Upper lobe of left lung (tissue), 6 donors: ENCODE measurements at regions not wholly inside any gene's neighbourhood (a gene's known extent, or its start where the extent isn't known, plus 50 kb on each side); places are given as distances from the start of the nearest gene placed in this dataset.
"Not testable (repeated sequence)": the region's sequence is repeated elsewhere in the genome, so short reads cannot be mapped to it uniquely, and the experiment has no call there.

Experiments used
- ATAC-seq, 2 donors: fragments of 200-7000 bp; cut with Tn5 transposase; one replicate each; pipeline ENCODE4 v1.9.1; 2022; ENCODE audit warnings: mild to moderate bottlenecking in 2 of 2, moderate library complexity in 2 of 2; ENCODE audit not compliant: low FRiP score in 2 of 2
- DNase-seq, 2 donors: peaks; one replicate each; pipeline ENCODE4 v3.0.0-alpha.2; 2019 to 2020
- H3K27ac ChIP-seq, 4 donors: fragments of 200-600 bp; sonication (generic); one replicate each; pipeline ENCODE4 v1.5.1; 2016 to 2019
- H3K27me3 ChIP-seq, 4 donors: fragments of 200-600 bp; sonication (generic); one replicate each; pipeline ENCODE4 v1.5.1; 2017 to 2019
- H3K36me3 ChIP-seq, 4 donors: fragments of 200-600 bp; sonication (generic); one replicate each; pipeline ENCODE4 v1.5.1; 2016 to 2019
- H3K4me1 ChIP-seq, 4 donors: fragments of 200-600 bp; sonication (generic); one replicate each; pipeline ENCODE4 v1.5.1; 2018 to 2019
- H3K4me3 ChIP-seq, 4 donors: fragments of 200-600 bp; sonication (generic); one replicate each; pipeline ENCODE4 v1.5.1; 2017 to 2019; ENCODE audit warnings: mild to moderate bottlenecking in 2 of 4, moderate library complexity in 1 of 4
- H3K9me3 ChIP-seq, 4 donors: fragments of 200-600 bp; sonication (generic); one replicate each; pipeline ENCODE4 v1.5.1; 2018 to 2019
- EP300 ChIP-seq, 4 donors: sonication (generic); formaldehyde crosslinking; IDR thresholded peaks; one replicate each; pipeline ENCODE4 v1.5.1; 2017; ENCODE audit warnings: antibody characterized with exemption in 4 of 4, control low read depth in 2 of 4
- POLR2A ChIP-seq, 4 donors: fragments of 450-650 bp; IDR thresholded peaks; one replicate each; pipeline ENCODE4 v1.5.1; 2016 to 2017; ENCODE audit warnings: antibody characterized with exemption in 4 of 4, mild to moderate bottlenecking in 2 of 4
- POLR2AphosphoS5 ChIP-seq, 2 donors: sonication (generic); formaldehyde crosslinking; IDR thresholded peaks; one replicate each; pipeline ENCODE4 v1.5.1; 2017; ENCODE audit warnings: antibody characterized with exemption in 2 of 2
- WGBS, 2 donors: methylation state at CpG; one replicate each; pipeline ENCODE4 v1.1.5; 2017 to 2018; 5-methylcytosine and 5-hydroxymethylcytosine counted together
- TF ChIP-seq, protein P1 (sequence below), 6 experiments: fragments of 450-650 bp in 4 of 6; fragments of 200-600 bp in 2 of 6; sonication (generic) in 2 of 6; IDR thresholded peaks; one replicate each; pipeline ENCODE4 v1.5.1; 2016 to 2019; ENCODE audit warnings: antibody characterized with exemption in 6 of 6
- donor health status: DM: no; HTN: no; CAD: no; lungs with moderate emphysema.
- donor health status: DM: no; HTN: yes; CAD: no; lungs with severe emphysema.

- 66 to 72% methylated on average over 2 of the region's 2 CpGs for WGBS, 2 donors
- Histone ChIP-seq H3K27me3 (no peaks in the 10 kb centered on the region), H3K9me3 (no peaks in the 10 kb centered on the region), H3K4me3 (no peak overlapping the region), H3K27ac (no peak overlapping the region), H3K4me1 (no peaks in the 10 kb centered on the region), H3K36me3 (no peaks in the 10 kb centered on the region)
- ATAC-seq (no peak), DNase-seq (no peak)
- TF ChIP-seq POLR2A (IDR thresholded peaks at IDR 0.05) (no peak), EP300 (IDR thresholded peaks at IDR 0.05) (no peak), POLR2AphosphoS5 (IDR thresholded peaks at IDR 0.05) (no peak)
- TF ChIP-seq, protein P1, sequence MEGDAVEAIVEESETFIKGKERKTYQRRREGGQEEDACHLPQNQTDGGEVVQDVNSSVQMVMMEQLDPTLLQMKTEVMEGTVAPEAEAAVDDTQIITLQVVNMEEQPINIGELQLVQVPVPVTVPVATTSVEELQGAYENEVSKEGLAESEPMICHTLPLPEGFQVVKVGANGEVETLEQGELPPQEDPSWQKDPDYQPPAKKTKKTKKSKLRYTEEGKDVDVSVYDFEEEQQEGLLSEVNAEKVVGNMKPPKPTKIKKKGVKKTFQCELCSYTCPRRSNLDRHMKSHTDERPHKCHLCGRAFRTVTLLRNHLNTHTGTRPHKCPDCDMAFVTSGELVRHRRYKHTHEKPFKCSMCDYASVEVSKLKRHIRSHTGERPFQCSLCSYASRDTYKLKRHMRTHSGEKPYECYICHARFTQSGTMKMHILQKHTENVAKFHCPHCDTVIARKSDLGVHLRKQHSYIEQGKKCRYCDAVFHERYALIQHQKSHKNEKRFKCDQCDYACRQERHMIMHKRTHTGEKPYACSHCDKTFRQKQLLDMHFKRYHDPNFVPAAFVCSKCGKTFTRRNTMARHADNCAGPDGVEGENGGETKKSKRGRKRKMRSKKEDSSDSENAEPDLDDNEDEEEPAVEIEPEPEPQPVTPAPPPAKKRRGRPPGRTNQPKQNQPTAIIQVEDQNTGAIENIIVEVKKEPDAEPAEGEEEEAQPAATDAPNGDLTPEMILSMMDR (IDR thresholded peaks at IDR 0.05), result no peak
Measured at GRCh38 chr6:141809901-141810300, 322.8 kb upstream of the GJE1 start.

- Histone ChIP-seq H3K9me3 (no peaks in the 10 kb centered on the region), H3K27me3 (no peaks in the 10 kb centered on the region), H3K4me1 (no peaks in the 10 kb centered on the region), H3K36me3 (no peaks in the 10 kb centered on the region), H3K4me3 (no peak overlapping the region), H3K27ac (no peak overlapping the region)
- no peak for DNase-seq
- 83% methylated on average over 1 of the region's 1 CpG for WGBS, 2 donors
- TF ChIP-seq EP300 (IDR thresholded peaks at IDR 0.05) (no peak), POLR2A (IDR thresholded peaks at IDR 0.05) (no peak), POLR2AphosphoS5 (IDR thresholded peaks at IDR 0.05) (no peak)
- TF ChIP-seq, protein P1 (IDR thresholded peaks at IDR 0.05), result no peak
- no peak for ATAC-seq
Measured at GRCh38 chr6:141808662-141809061, 324.1 kb upstream of the GJE1 start.

- not testable (repeated sequence) for H3K27me3 ChIP-seq, H3K27ac ChIP-seq, ATAC-seq, H3K9me3 ChIP-seq, H3K4me1 ChIP-seq, H3K36me3 ChIP-seq, H3K4me3 ChIP-seq, DNase-seq
- WGBS, 2 donors, result 68 to 71% methylated on average over 1 of the region's 1 CpG
Measured at GRCh38 chr6:141800973-141801372, 331.8 kb upstream of the GJE1 start.

DNA sequence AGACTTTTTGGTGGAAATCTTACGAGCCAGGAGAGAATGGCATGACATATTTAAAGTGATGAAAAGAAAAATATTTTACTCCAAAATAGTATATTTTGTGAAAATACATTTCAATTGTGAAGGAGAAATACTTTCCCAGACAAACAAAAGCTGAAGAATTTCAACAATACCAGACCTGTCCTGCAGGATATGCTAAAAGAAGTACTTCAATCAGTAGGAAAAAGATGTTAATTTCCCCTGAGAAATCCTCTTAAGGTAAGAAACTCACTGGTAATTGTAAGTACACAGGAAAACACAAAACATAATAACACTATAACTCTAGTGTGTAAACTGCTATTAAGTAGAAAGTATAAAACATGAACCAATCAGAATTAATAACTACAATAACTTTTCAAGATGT lies 341.8 kb upstream of the GJE1 start:
- ATAC-seq (no peak), DNase-seq (no peak)
- Histone ChIP-seq H3K27me3 (no peaks in the 10 kb centered on the region), H3K4me3 (no peak overlapping the region), H3K4me1 (no peaks in the 10 kb centered on the region), H3K27ac (no peak overlapping the region), H3K36me3 (no peaks in the 10 kb centered on the region), H3K9me3 (no peaks in the 10 kb centered on the region)
- TF ChIP-seq POLR2AphosphoS5 (IDR thresholded peaks at IDR 0.05) (no peak), POLR2A (IDR thresholded peaks at IDR 0.05) (no peak), EP300 (IDR thresholded peaks at IDR 0.05) (no peak)
- TF ChIP-seq, protein P1 (IDR thresholded peaks at IDR 0.05), result no peak
- WGBS, 2 donors, result 80 to 91% methylated on average over 1 of the region's 1 CpG

GRCh38 chr6:141788096-141788495 lies 344.6 kb upstream of the GJE1 start:
- Histone ChIP-seq H3K4me1 (no peaks in the 10 kb centered on the region), H3K27ac (no peak overlapping the region), H3K4me3 (no peak overlapping the region), H3K9me3 (no peaks in the 10 kb centered on the region), H3K27me3 (no peaks in the 10 kb centered on the region), H3K36me3 (no peaks in the 10 kb centered on the region)
- ATAC-seq, result no peak
- DNase-seq, result no peak
- TF ChIP-seq POLR2AphosphoS5 (IDR thresholded peaks at IDR 0.05) (no peak), POLR2A (IDR thresholded peaks at IDR 0.05) (no peak), EP300 (IDR thresholded peaks at IDR 0.05) (no peak)
- TF ChIP-seq, protein P1 (IDR thresholded peaks at IDR 0.05), result no peak
- WGBS, 2 donors, result 82 to 86% methylated on average over 3 of the region's 3 CpGs
